AG09309 (cell line): ENCODE measurements at regions not wholly inside any gene's neighbourhood (a gene's known extent, or its start where the extent isn't known, plus 50 kb on each side); places are given as distances from the start of the nearest gene placed in this dataset.
"Not testable (repeated sequence)": the region's sequence is repeated elsewhere in the genome, so short reads cannot be mapped to it uniquely, and the experiment has no call there.

Experiments used
- DNase-seq: peaks from one replicate; pipeline ENCODE4 v3.0.0-alpha.2; 2010; ENCODE audit warnings: low read depth
- H3K4me3 ChIP-seq: 2 replicates; pipeline ENCODE4 v1.5.1; 2011; ENCODE audit warnings: mild to moderate bottlenecking, low read depth, low read length, moderate library complexity; ENCODE audit not compliant: control insufficient read depth
- TF ChIP-seq, protein P1 (sequence below): IDR thresholded peaks from 2 replicates; pipeline ENCODE4 v1.5.1; 2011; ENCODE audit warnings: mild to moderate bottlenecking, low read depth, low read length, inconsistent platforms; ENCODE audit not compliant: insufficient read depth, control insufficient read depth; ENCODE audit errors: missing control alignments

DNA sequence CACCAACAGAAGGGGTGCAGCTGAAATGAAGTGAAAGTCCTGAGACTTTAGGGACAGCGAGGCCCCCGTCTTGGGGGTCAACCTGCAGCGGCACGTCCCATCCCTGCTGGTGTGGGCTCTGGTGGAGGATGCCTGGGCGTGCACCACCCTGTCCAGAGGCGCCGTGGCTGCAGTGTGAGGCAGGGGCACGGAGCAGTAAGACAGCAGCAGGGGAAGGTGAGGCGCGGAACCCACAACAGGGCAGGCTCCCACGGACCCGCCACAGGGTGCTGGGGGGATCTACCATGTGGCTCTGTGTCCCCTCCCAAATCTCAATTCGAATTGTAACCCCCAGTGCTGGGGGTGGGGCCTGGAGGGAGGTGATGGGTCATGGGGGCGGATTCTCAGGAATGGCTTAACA is 158.6 kb downstream of the SHANK2 start:
- DNase-seq = no peak
- no peak overlapping the region for H3K4me3 ChIP-seq
- TF ChIP-seq, protein P1, sequence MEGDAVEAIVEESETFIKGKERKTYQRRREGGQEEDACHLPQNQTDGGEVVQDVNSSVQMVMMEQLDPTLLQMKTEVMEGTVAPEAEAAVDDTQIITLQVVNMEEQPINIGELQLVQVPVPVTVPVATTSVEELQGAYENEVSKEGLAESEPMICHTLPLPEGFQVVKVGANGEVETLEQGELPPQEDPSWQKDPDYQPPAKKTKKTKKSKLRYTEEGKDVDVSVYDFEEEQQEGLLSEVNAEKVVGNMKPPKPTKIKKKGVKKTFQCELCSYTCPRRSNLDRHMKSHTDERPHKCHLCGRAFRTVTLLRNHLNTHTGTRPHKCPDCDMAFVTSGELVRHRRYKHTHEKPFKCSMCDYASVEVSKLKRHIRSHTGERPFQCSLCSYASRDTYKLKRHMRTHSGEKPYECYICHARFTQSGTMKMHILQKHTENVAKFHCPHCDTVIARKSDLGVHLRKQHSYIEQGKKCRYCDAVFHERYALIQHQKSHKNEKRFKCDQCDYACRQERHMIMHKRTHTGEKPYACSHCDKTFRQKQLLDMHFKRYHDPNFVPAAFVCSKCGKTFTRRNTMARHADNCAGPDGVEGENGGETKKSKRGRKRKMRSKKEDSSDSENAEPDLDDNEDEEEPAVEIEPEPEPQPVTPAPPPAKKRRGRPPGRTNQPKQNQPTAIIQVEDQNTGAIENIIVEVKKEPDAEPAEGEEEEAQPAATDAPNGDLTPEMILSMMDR = no peak

DNA sequence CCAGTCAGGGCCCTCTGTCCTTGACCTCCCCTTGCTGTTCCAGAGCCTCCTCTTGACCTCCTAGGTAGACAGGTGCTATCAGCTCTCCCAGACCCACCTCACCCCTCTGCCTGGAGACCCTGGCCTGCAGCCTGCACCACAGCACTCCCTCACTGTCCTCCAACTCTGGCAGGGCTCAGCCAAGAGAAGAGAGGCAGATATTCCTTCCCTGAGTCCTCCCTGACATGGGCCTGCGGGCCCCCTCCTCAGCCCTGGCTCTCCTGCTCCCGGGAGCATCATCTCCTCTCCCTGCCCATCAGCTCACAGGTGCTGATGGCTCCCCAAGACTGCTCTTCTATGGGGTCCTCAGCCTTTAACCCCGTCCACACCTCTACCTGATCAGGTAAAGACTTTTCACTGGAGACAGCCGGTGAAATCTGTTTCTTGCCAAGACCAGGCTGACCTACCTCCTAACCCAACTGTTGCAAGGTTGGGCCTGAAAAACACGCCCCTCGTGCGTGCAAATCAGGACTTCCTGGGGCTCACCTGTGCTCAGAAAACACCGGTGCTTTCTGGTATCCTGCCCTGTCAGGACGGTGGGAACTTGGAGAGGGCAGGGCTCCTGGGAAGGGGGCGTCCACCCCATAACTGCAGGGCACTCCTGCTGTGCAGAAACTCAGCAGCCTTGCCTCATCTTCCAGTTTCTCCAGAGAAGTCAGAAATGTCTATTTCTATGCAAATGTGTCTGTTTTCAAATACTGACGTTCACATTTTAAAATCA is 160.7 kb downstream of the SHANK2 start:
- TF ChIP-seq, protein P1 = no peak
- DNase-seq = no peak
- H3K4me3 ChIP-seq = no peak overlapping the region

DNA sequence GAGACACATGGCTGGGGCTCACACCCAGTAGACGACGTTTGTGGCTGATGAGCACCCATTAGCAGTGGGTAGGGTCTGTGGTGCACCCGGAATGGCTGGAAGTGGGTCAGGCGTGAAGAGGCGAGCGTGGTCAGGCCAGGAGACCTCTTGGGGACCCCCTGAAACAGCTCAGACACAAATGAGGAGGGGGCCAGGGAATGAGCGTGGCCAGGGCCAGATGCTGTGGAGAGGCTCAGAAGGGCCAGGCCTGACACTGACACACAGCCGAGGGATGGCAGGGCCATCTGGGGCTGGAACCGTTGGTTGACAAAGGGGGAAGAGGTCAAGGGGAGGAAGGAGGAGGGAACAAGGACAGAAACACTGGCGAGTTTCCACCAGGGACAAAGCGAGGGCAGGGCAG is 162.8 kb downstream of the SHANK2 start:
- TF ChIP-seq, protein P1 = no peak
- no peak overlapping the region for H3K4me3 ChIP-seq

DNA sequence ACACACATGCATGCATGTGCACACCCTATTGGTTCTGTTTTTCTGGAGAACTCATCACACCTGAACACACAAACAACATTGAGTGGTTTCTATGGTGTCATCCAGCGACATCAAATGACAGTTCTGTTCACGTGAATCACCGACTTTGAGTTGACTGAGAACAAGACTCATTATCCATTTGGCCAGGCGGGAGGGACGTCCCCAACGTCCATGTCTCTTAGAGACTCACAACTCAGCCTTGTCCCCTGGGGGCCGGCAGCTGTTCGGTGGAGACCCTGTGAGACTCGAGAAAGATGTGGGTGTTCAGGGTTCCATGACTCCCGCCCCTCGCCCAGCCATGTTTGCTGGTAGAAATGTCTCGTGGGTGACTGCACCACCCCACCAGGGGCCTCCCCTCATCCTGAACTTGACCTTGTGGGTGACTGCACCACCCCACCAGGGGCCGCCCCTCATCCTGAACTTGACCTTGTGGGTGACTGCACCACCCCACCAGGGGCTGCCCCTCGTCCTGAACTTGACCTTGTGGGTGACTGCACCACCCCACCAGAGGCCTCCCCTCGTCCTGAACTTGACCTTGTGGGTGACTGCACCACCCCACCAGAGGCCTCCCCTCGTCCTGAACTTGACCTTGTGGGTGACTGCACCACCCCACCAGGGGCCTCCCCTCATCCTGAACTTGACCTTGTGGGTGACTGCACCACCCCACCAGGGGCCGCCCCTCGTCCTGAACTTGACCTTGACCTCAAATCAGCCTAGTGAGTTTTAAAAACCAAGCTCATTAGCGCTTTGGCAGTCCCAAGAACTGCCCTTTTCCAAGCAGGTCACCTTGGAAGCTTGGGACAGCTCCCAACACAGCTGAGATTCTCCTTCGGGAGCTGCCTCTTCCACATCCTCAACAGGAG is 163.8 kb downstream of the SHANK2 start:
- DNase-seq, H3K4me3 ChIP-seq: not testable (repeated sequence)

More for the DNA sequence above, 162.8 kb downstream of the SHANK2 start:
- DNase-seq = no peak

DNA sequence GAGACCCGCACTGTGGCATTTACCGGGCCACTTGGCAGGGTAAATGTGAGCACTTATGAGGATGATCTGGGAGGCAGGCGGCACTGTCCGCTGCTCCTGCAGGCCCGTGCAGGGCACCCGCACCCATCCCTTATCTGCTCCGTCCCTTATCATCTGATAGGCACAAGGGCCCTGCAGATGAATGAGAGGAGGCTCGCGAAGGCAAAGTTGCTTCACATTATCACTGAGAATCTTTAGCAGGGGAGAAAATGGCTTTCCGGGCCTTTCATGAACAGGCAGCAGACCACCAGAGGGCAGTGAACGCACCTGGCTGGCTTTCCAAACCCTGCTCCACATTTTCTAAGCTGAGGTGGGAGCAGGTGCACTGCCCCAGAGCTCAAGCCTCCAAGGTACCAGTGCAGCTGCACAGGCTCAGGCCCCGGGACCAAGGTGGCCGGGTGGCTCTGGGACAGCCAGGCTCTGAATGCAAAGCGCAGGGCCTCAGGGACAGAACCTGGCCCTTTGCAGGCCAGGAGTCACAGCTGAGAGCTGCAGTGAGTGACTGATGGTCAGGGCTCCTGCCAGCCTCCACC is 165.6 kb downstream of the SHANK2 start:
- no peak overlapping the region for H3K4me3 ChIP-seq
- DNase-seq = no peak
- TF ChIP-seq, protein P1 = peak; percentile 68

DNA sequence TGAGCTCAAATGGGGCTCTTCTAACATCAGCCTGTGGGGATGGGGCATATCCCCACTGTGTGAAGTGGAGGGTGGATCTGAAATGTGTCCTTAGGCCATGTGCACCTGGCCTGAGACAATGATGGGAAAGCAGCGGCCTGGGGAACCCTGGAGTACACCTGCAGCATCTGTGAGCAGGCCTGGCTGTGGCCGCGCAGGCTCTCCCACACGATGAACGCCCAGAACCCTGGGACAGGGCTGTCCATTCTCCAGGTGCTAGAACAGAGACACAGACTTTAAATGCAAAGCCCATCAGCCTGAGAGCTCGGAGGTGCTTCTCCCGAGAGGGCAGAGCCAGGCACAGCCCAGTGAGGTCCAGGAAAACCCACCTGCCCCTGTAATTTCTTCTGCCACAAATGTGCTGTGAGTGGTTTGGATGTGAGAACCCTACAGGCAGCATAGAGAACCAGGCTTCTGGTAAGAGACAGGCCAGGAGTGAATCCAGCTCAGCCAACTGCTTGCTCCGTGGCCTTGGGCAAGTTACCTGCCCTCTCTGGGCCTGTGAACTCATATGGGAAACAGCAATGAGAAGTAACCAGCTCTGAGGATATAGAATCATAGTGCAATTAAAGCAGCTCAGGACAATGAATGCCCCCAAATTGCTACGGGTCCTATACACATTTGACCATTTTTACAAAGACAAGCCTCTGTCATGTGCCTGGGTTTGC is 167.9 kb downstream of the SHANK2 start:
- DNase-seq = no peak
- TF ChIP-seq, protein P1 = no peak
- no peak overlapping the region for H3K4me3 ChIP-seq
